Keratinocyte (primary cell): ENCODE measurements at regions not wholly inside any gene's neighbourhood (a gene's known extent, or its start where the extent isn't known, plus 50 kb on each side); places are given as distances from the start of the nearest gene placed in this dataset.

Source experiments
- DNase-seq: peaks from one replicate; pipeline ENCODE4 v3.0.0-alpha.2; 2011; ENCODE audit warnings: low read depth, missing footprints, low spot score
- FAIRE-seq: peaks from 2 replicates; lab custom pipeline; 2011; peaks lifted over from hg19 to GRCh38; lab: Jason Lieb, UNC
- H2AFZ ChIP-seq: 2 replicates; pipeline ENCODE4 v1.6.0; 2012; ENCODE audit warnings: low read length, control low read depth, inconsistent platforms; ENCODE audit not compliant: control insufficient read depth
- H3K27ac ChIP-seq: 2 replicates; pipeline ENCODE4 v1.5.1; 2011; ENCODE audit warnings: low read length; ENCODE audit not compliant: control insufficient read depth, insufficient read depth
- H3K27me3 ChIP-seq: 3 replicates; pipeline ENCODE4 v1.6.0; 2011; ENCODE audit warnings: low read length; ENCODE audit not compliant: control insufficient read depth, insufficient read depth; ENCODE audit errors: extremely low read depth
- H3K36me3 ChIP-seq, 2 experiments: 2 replicates in 1 of 2; 3 replicates in 1 of 2; pipeline ENCODE4 v1.5.1; 2011; ENCODE audit warnings: low read length in 2 of 2, mild to moderate bottlenecking in 1 of 2; ENCODE audit not compliant: control insufficient read depth in 2 of 2, insufficient read depth in 2 of 2; ENCODE audit errors: extremely low read depth in 1 of 2
- H3K4me1 ChIP-seq: 3 replicates; pipeline ENCODE4 v1.5.1; 2011; ENCODE audit warnings: low read length; ENCODE audit not compliant: control insufficient read depth, insufficient read depth; ENCODE audit errors: extremely low read depth
- H3K4me2 ChIP-seq: 3 replicates; pipeline ENCODE4 v1.6.0; 2011; ENCODE audit warnings: low read depth, low read length; ENCODE audit not compliant: control insufficient read depth, insufficient read depth; ENCODE audit errors: extremely low read depth
- H3K4me3 ChIP-seq, 3 experiments: fragments of 200-600 bp in 1 of 3; sonication (generic) in 1 of 3; 2 replicates in 2 of 3; 3 replicates in 1 of 3; pipeline ENCODE4 v1.5.1; 2011 to 2016; ENCODE audit warnings: low read length in 3 of 3, mild to moderate bottlenecking in 3 of 3, control low read depth in 2 of 3, inconsistent platforms in 1 of 3, low read depth in 1 of 3, mixed read lengths in 1 of 3, mixed run types in 1 of 3, moderate library complexity in 1 of 3; ENCODE audit not compliant: control insufficient read depth in 2 of 3, insufficient read depth in 2 of 3; ENCODE audit errors: extremely low read depth in 1 of 3
- H3K79me2 ChIP-seq: 2 replicates; pipeline ENCODE4 v1.6.0; 2012; ENCODE audit warnings: low read length; ENCODE audit not compliant: control insufficient read depth, insufficient read depth
- H3K9ac ChIP-seq: 3 replicates; pipeline ENCODE4 v1.6.0; 2011; ENCODE audit warnings: low read length; ENCODE audit not compliant: control insufficient read depth, insufficient read depth; ENCODE audit errors: extremely low read depth
- H3K9me1 ChIP-seq: 3 replicates; pipeline ENCODE4 v1.6.0; 2011; ENCODE audit warnings: low read length; ENCODE audit not compliant: control insufficient read depth, insufficient read depth; ENCODE audit errors: extremely low read depth
- H3K9me3 ChIP-seq: 2 replicates; pipeline ENCODE4 v1.5.1; 2012; ENCODE audit warnings: low read depth, low read length; ENCODE audit not compliant: control insufficient read depth
- H4K20me1 ChIP-seq: 3 replicates; pipeline ENCODE4 v1.6.0; 2011; ENCODE audit warnings: low read length; ENCODE audit not compliant: control insufficient read depth, insufficient read depth; ENCODE audit errors: extremely low read depth
- EZH2 ChIP-seq: IDR thresholded peaks from one replicate; pipeline ENCODE4 v1.6.1; 2012; ENCODE audit warnings: inconsistent platforms, mild to moderate bottlenecking, low read length, moderate library complexity
- dilution Hi-C: fragments of 300-500 bp; cut with MboI; formaldehyde crosslinking; loops from one replicate; pipeline ENCODE4 v1.7.0; 2020; ENCODE audit warnings: low sequenced_read_pairs; ENCODE audit not compliant: extremely low pct_ligation_motif_present
- TF ChIP-seq, protein P1 (sequence below), 3 experiments: IDR thresholded peaks in 1 of 3; conservative IDR thresholded peaks in 1 of 3; optimal IDR thresholded peaks in 1 of 3; 2 replicates in 2 of 3; 3 replicates in 1 of 3; pipeline versions ENCODE3 to v1.5.1; 2011; ENCODE audit warnings: low read length in 3 of 3, mild to moderate bottlenecking in 3 of 3, moderate library complexity in 2 of 3, control low read depth in 1 of 3, inconsistent platforms in 1 of 3; ENCODE audit not compliant: insufficient read depth in 2 of 3; ENCODE audit errors: extremely low read depth in 1 of 3

DNA sequence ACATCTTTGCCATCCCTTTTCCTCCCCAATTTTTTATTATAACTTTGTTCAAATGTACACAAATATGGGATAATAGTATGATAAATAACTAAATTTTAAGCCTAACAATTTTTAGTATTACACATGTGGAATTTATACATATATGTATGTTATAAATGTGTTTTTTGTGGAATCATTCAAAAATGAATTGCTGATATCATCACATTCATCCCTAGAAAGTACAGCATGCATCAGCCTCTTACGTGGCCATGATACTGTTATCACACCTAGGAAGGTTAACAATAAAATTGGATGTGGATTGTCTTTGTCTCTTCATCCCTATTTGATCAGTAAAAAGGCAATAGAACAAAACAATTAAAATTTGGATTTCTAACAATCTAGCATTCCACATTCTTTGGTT, 73.7 kb upstream of the DAP start:
- DNase-seq (no peak), FAIRE-seq (no peak)
- H4K20me1 ChIP-seq: no peaks in the 10 kb centered on the region
- H3K4me1 ChIP-seq: no peaks in the 10 kb centered on the region
- H2AFZ ChIP-seq: no peak overlapping the region
- H3K9me1 ChIP-seq: no peaks in the 10 kb centered on the region
- H3K36me3 ChIP-seq: no peaks in the 10 kb centered on the region
- no peak overlapping the region for H3K4me2 ChIP-seq
- no peak overlapping the region for H3K27ac ChIP-seq
- H3K4me3 ChIP-seq: no peak overlapping the region
- H3K9me3 ChIP-seq: no peaks in the 10 kb centered on the region
- no peak overlapping the region for H3K9ac ChIP-seq
- no peaks in the 10 kb centered on the region for H3K27me3 ChIP-seq
- H3K79me2 ChIP-seq: no peaks in the 10 kb centered on the region
- dilution Hi-C loops: no loop called here
- TF ChIP-seq, protein P1, sequence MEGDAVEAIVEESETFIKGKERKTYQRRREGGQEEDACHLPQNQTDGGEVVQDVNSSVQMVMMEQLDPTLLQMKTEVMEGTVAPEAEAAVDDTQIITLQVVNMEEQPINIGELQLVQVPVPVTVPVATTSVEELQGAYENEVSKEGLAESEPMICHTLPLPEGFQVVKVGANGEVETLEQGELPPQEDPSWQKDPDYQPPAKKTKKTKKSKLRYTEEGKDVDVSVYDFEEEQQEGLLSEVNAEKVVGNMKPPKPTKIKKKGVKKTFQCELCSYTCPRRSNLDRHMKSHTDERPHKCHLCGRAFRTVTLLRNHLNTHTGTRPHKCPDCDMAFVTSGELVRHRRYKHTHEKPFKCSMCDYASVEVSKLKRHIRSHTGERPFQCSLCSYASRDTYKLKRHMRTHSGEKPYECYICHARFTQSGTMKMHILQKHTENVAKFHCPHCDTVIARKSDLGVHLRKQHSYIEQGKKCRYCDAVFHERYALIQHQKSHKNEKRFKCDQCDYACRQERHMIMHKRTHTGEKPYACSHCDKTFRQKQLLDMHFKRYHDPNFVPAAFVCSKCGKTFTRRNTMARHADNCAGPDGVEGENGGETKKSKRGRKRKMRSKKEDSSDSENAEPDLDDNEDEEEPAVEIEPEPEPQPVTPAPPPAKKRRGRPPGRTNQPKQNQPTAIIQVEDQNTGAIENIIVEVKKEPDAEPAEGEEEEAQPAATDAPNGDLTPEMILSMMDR (optimal IDR thresholded peaks at IDR 0.05 in 1 of 3, IDR thresholded peaks at IDR 0.05 in 1 of 3, conservative IDR thresholded peaks at IDR 0.05 in 1 of 3; ENCODE audit: extremely low read depth in 1 of 3, insufficient read depth in 2 of 3, low read length in 3 of 3): no peak
- TF ChIP-seq EZH2: no peak

DNA sequence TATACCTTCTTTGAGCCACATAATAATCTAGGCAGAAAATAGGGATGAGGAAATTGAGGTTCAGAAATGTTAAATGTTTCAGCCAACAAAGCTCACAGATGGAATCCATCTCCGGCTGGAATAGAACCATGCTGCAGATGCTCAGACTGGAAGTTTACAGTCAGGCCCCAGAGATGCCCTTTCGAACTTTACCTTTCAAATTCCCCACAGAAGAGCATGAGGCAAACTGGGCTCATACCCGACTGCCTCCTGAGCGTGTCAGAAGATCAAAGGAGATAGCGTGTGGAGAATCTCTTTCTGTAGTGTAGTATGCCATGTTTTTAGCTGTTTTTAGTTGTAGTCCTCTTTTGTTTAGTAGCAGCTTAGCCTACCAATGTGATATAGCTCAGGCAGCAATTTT, 72.0 kb upstream of the DAP start:
- Histone ChIP-seq H3K36me3 (no peaks in the 10 kb centered on the region), H2AFZ (no peak overlapping the region), H4K20me1 (no peaks in the 10 kb centered on the region), H3K9me3 (no peaks in the 10 kb centered on the region), H3K79me2 (no peaks in the 10 kb centered on the region), H3K4me1 (no peaks in the 10 kb centered on the region), H3K9ac (no peak overlapping the region), H3K4me2 (no peak overlapping the region), H3K27me3 (no peaks in the 10 kb centered on the region), H3K27ac (no peak overlapping the region), H3K9me1 (no peaks in the 10 kb centered on the region), H3K4me3 (no peak overlapping the region)
- DNase-seq (no peak), FAIRE-seq (no peak)
- TF ChIP-seq, protein P1 (optimal IDR thresholded peaks at IDR 0.05 in 1 of 3, IDR thresholded peaks at IDR 0.05 in 1 of 3, conservative IDR thresholded peaks at IDR 0.05 in 1 of 3; ENCODE audit: extremely low read depth in 1 of 3, insufficient read depth in 2 of 3, low read length in 3 of 3): no peak
- TF ChIP-seq EZH2: no peak
- dilution Hi-C loops: no loop called here
